Thyroid gland (tissue), 4 donors: ENCODE measurements at regions not wholly inside any gene's neighbourhood (a gene's known extent, or its start where the extent isn't known, plus 50 kb on each side); places are given as distances from the start of the nearest gene placed in this dataset.

Experiments
- CTCF ChIP-seq, 6 experiments: fragments of 200-600 bp in 3 of 6; fragments of 450-650 bp in 3 of 6; sonication (generic) in 3 of 6; IDR thresholded peaks; one replicate each; pipeline ENCODE4 v1.5.1; 2016 to 2019; ENCODE audit warnings: antibody characterized with exemption in 6 of 6, mild to moderate bottlenecking in 2 of 6, inconsistent platforms in 1 of 6, moderate library complexity in 1 of 6
- POLR2A ChIP-seq, 2 donors: fragments of 450-650 bp; IDR thresholded peaks; one replicate each; pipeline ENCODE4 v1.6.1; 2017; ENCODE audit warnings: antibody characterized with exemption in 2 of 2, mild to moderate bottlenecking in 2 of 2, moderate library complexity in 1 of 2

DNA sequence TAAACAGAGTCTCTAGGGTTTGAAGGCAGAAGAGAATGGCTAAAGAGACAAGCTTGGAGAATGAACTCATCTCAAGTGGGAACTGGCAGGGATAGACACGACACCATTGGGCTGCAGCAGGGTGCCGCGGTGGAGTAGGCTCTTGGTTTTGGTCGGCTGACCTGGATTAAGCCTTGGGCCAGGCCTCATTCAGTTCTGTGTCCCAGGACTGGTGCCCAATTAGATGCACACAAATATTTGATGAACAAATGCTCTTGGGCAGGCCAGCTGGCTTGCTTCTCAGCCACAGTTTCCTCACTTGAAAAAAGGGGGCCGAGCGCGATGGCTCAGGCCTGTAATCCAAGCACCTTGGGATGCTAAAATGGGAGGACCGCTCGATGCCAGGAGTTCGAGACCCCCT lies 53.4 kb upstream of the CITED4 start:
- TF ChIP-seq CTCF (IDR thresholded peaks at IDR 0.05), result no peak
- no peak for TF ChIP-seq POLR2A (IDR thresholded peaks at IDR 0.05)
